ENCODE measurements at regions not wholly inside any gene's neighbourhood (a gene's known extent, or its start where the extent isn't known, plus 50 kb on each side); places are given as distances from the start of the nearest gene placed in this dataset.
"Not testable (repeated sequence)": the region's sequence is repeated elsewhere in the genome, so short reads cannot be mapped to it uniquely, and the experiment has no call there.

GRCh38 chr18:54479365-54479764 lies 111.7 kb upstream of the DYNAP start:
- Histone ChIP-seq H3K27me3 (no peaks in the 10 kb centered on the region), H3K4me3 (no peak overlapping the region), H3K4me1 (no peaks in the 10 kb centered on the region), H3K36me3 (no peaks in the 10 kb centered on the region), H3K27ac (no peak overlapping the region), H3K9me3 (no peaks in the 10 kb centered on the region)
- intact Hi-C loops (cut with DNase I) = no loop called here
- no peak for TF ChIP-seq CTCF (IDR thresholded peaks at IDR 0.05)
- no peak for TF ChIP-seq POLR2A (IDR thresholded peaks at IDR 0.05)
- TF ChIP-seq POLR2AphosphoS5 (IDR thresholded peaks at IDR 0.05) = no peak
- no peak for TF ChIP-seq EP300 (IDR thresholded peaks at IDR 0.05)
- no peak for DNase-seq
- WGBS, 2 donors = 72 to 79% methylated on average over 5 of the region's 5 CpGs

GRCh38 chr18:54480616-54481015 lies 110.4 kb upstream of the DYNAP start:
- no peak for DNase-seq
- no peaks in the 10 kb centered on the region for H3K36me3 ChIP-seq
- no peaks in the 10 kb centered on the region for H3K27me3 ChIP-seq
- no peaks in the 10 kb centered on the region for H3K4me1 ChIP-seq
- intact Hi-C loops (cut with DNase I) = no loop called here
- no peak overlapping the region for H3K27ac ChIP-seq
- no peak for TF ChIP-seq CTCF (IDR thresholded peaks at IDR 0.05)
- TF ChIP-seq EP300 (IDR thresholded peaks at IDR 0.05) = no peak
- TF ChIP-seq POLR2AphosphoS5 (IDR thresholded peaks at IDR 0.05) = no peak
- 85 to 88% methylated on average over 6 of the region's 6 CpGs for WGBS, 2 donors
- no peaks in the 10 kb centered on the region for H3K9me3 ChIP-seq
- no peak overlapping the region for H3K4me3 ChIP-seq

- intact Hi-C loops (cut with DNase I); H3K4me1 ChIP-seq; H3K36me3 ChIP-seq; H3K27me3 ChIP-seq; H3K27ac ChIP-seq; H3K4me3 ChIP-seq; DNase-seq; H3K9me3 ChIP-seq: not testable (repeated sequence)
- 83 to 95% methylated on average over 6 of the region's 6 CpGs for WGBS, 2 donors
These were observed 88.6 kb upstream of the DYNAP start for GRCh38 chr18:54502451-54502850.

- Histone ChIP-seq H3K4me3 (no peak overlapping the region), H3K9me3 (no peaks in the 10 kb centered on the region), H3K27ac (no peak overlapping the region), H3K27me3 (no peaks in the 10 kb centered on the region), H3K36me3 (no peaks in the 10 kb centered on the region), H3K4me1 (no peaks in the 10 kb centered on the region)
- intact Hi-C loops (cut with DNase I) = no loop called here
- WGBS, 2 donors = 82 to 86% methylated on average over 4 of the region's 4 CpGs
- TF ChIP-seq POLR2A (IDR thresholded peaks at IDR 0.05) (no peak), CTCF (IDR thresholded peaks at IDR 0.05) (no peak), POLR2AphosphoS5 (IDR thresholded peaks at IDR 0.05) (no peak), EP300 (IDR thresholded peaks at IDR 0.05) (no peak)
- DNase-seq = no peak
These were observed 87.7 kb upstream of the DYNAP start for GRCh38 chr18:54503131-54503894.

GRCh38 chr18:54506516-54507261 lies 84.4 kb upstream of the DYNAP start:
- TF ChIP-seq POLR2AphosphoS5 (IDR thresholded peaks at IDR 0.05) = no peak
- TF ChIP-seq EP300 (IDR thresholded peaks at IDR 0.05) = no peak
- no peak for TF ChIP-seq CTCF (IDR thresholded peaks at IDR 0.05)
- TF ChIP-seq POLR2A (IDR thresholded peaks at IDR 0.05) = no peak
- no peak overlapping the region for H3K27ac ChIP-seq
- no peaks in the 10 kb centered on the region for H3K4me1 ChIP-seq
- H3K36me3 ChIP-seq = no peaks in the 10 kb centered on the region
- intact Hi-C loops (cut with DNase I) = no loop called here
- DNase-seq = no peak
- H3K9me3 ChIP-seq = no peaks in the 10 kb centered on the region
- 17 to 58% methylated on average over 2 of the region's 2 CpGs for WGBS, 2 donors
- H3K27me3 ChIP-seq = no peaks in the 10 kb centered on the region
- H3K4me3 ChIP-seq = no peak overlapping the region
